Osteoblast (primary cell): ENCODE measurements at regions not wholly inside any gene's neighbourhood (a gene's known extent, or its start where the extent isn't known, plus 50 kb on each side); places are given as distances from the start of the nearest gene placed in this dataset.

Experiments
- DNase-seq: peaks from one replicate; pipeline ENCODE4 v3.0.0; 2011; ENCODE audit warnings: low spot score, mixed read lengths; ENCODE audit not compliant: insufficient read length; ENCODE audit errors: missing footprints
- H2AFZ ChIP-seq: 2 replicates; pipeline ENCODE4 v1.6.0; 2011; ENCODE audit warnings: mild to moderate bottlenecking, low read length
- H3K27ac ChIP-seq: 2 replicates; pipeline ENCODE4 v1.5.1; 2011; ENCODE audit warnings: mild to moderate bottlenecking, low read depth, low read length, moderate library complexity
- H3K27me3 ChIP-seq: 2 replicates; pipeline ENCODE4 v1.6.0; 2012; ENCODE audit warnings: mild to moderate bottlenecking, control low read depth, inconsistent platforms, low read length, moderate library complexity; ENCODE audit not compliant: insufficient read depth
- H3K36me3 ChIP-seq: 2 replicates; pipeline ENCODE4 v1.5.1; 2011; ENCODE audit warnings: mild to moderate bottlenecking, low read length, control low read depth, moderate library complexity; ENCODE audit not compliant: insufficient read depth
- H3K4me1 ChIP-seq: 2 replicates; pipeline ENCODE4 v1.5.1; 2011; ENCODE audit warnings: mild to moderate bottlenecking, low read length, control low read depth, moderate library complexity; ENCODE audit not compliant: insufficient read depth
- H3K4me2 ChIP-seq: 2 replicates; pipeline ENCODE4 v1.6.0; 2011; ENCODE audit warnings: mild to moderate bottlenecking, low read length; ENCODE audit not compliant: insufficient read depth
- H3K4me3 ChIP-seq: fragments of 200-600 bp; sonication (generic); 3 replicates; pipeline ENCODE4 v1.5.1; 2012; ENCODE audit warnings: mild to moderate bottlenecking, low read length, inconsistent platforms; ENCODE audit not compliant: insufficient read depth
- H3K79me2 ChIP-seq: 2 replicates; pipeline ENCODE4 v1.6.0; 2012; ENCODE audit warnings: mild to moderate bottlenecking, low read length, control low read depth, inconsistent platforms; ENCODE audit not compliant: insufficient read depth
- H3K9me3 ChIP-seq: 2 replicates; pipeline ENCODE4 v1.5.1; 2011; ENCODE audit warnings: low read depth, low read length, control low read depth
- H4K20me1 ChIP-seq: 2 replicates; pipeline ENCODE4 v1.6.0; 2012; ENCODE audit warnings: mild to moderate bottlenecking, low read length, control low read depth; ENCODE audit not compliant: insufficient read depth
- TF ChIP-seq, protein P1 (sequence below): IDR thresholded peaks from 2 replicates; pipeline ENCODE4 v1.5.1; 2011; ENCODE audit warnings: mild to moderate bottlenecking, low read depth, low read length, moderate library complexity; ENCODE audit errors: extremely low read depth

DNA sequence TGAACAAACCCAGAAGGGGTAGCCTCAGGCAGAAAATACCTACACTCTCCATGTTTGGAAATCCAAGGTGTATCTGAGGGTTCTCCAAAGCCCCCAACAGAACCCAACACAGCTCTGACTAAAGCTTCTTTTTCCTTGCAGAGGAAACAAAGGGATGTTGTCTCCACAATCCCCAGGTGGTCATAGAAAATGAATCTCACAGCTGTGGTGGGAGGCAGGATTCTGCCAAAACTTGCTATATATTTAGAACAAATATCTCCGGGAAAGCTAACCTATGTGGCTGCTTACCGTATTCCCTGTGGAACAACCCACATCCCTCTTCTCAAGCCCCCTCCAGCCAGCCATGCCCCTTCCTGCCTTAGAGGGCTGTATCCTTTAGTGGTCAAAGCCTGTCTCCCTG is 406.1 kb downstream of the PRDM2 start:
- H3K36me3 ChIP-seq: no peaks in the 10 kb centered on the region
- H2AFZ ChIP-seq: no peak overlapping the region
- H4K20me1 ChIP-seq: no peaks in the 10 kb centered on the region
- H3K27ac ChIP-seq: no peak overlapping the region
- DNase-seq: no peak
- H3K79me2 ChIP-seq: no peaks in the 10 kb centered on the region
- H3K4me1 ChIP-seq: no peaks in the 10 kb centered on the region
- no peaks in the 10 kb centered on the region for H3K9me3 ChIP-seq
- H3K27me3 ChIP-seq: peaks cover 12% of the 10 kb centered on the region
- H3K4me2 ChIP-seq: no peak overlapping the region
- H3K4me3 ChIP-seq: no peak overlapping the region
- TF ChIP-seq, protein P1, sequence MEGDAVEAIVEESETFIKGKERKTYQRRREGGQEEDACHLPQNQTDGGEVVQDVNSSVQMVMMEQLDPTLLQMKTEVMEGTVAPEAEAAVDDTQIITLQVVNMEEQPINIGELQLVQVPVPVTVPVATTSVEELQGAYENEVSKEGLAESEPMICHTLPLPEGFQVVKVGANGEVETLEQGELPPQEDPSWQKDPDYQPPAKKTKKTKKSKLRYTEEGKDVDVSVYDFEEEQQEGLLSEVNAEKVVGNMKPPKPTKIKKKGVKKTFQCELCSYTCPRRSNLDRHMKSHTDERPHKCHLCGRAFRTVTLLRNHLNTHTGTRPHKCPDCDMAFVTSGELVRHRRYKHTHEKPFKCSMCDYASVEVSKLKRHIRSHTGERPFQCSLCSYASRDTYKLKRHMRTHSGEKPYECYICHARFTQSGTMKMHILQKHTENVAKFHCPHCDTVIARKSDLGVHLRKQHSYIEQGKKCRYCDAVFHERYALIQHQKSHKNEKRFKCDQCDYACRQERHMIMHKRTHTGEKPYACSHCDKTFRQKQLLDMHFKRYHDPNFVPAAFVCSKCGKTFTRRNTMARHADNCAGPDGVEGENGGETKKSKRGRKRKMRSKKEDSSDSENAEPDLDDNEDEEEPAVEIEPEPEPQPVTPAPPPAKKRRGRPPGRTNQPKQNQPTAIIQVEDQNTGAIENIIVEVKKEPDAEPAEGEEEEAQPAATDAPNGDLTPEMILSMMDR: no peak

DNA sequence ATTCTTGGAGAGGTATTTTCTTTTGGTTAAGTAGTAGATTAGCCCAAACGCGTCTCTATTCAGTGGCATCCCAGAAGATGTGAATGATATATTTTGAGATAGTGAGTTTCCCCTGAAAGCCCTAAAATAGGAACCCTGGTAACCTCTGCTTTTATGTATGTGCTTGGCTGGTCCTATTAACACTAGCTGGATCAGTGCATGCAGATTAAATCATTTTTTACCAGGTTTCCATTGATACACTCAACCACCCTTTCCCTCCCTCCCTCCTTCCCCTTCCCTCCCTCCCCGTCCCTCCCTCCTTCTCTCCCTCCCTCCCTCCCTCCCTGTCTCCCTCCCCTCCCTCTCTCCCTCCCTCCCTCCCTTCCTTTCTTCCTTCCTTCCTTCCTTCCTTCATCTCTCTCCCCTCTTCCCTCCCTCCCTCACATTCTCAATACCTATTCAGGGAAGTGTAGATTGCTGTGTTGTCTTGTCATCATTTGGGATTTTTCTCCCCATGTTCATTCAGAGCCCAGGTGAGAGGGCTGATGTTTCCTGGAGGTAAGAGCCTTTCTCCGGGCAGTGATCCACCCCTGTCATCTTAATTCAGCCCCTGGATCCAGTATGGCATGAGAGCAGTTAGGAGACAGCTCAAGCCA is 406.8 kb downstream of the PRDM2 start:
- no peaks in the 10 kb centered on the region for H3K4me1 ChIP-seq
- DNase-seq: no peak
- H3K27me3 ChIP-seq: peaks cover 12% of the 10 kb centered on the region
- TF ChIP-seq, protein P1: no peak
- no peak overlapping the region for H2AFZ ChIP-seq
- no peaks in the 10 kb centered on the region for H3K36me3 ChIP-seq
- no peaks in the 10 kb centered on the region for H4K20me1 ChIP-seq
- no peak overlapping the region for H3K4me2 ChIP-seq
- H3K27ac ChIP-seq: no peak overlapping the region
- H3K4me3 ChIP-seq: no peak overlapping the region
- no peaks in the 10 kb centered on the region for H3K9me3 ChIP-seq
- H3K79me2 ChIP-seq: no peaks in the 10 kb centered on the region

DNA sequence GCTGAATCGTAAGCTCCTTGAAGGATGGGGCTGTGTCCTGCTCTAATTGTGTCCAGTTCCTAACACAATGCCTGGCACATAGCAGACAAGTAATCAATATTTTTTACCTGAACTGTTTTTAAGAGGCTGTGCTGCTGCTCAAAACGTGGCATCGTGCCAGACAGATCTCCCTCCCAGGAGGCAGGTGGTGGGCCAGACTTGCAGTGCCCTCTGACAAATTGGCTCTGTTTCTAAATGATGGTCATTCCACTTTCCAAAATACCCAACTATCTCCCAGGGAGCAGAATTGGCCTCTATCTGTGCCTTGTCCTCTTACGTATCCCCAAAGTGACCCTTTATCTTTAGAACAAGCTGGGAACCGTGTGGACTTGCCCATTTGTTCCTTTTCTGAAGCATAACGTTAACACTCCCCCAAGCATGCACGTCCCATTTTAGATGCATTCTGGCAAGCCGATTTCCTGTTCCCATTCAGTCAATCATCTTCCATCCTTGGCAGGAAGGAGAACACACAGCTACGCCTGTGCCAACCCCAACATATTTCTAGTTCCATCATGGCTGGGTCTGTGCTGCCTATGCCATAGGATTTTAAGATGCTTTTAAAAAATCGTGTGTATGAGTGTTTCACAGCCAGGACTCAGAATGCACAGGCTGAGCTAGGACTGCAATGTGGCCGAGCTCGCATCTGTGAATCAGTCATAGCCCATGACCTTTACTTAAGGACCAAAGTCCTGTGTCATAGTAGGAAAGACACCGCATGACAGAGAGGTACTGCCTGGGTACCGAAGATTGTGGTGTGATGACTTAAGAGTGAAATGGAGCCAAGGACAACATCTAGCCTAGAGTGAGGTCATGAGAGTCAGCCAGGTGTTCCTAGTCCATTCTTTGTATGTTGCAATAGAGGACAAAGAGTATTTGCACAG is 408.6 kb downstream of the PRDM2 start:
- no peak overlapping the region for H3K27ac ChIP-seq
- H3K4me2 ChIP-seq: no peak overlapping the region
- no peaks in the 10 kb centered on the region for H3K36me3 ChIP-seq
- no peak overlapping the region for H2AFZ ChIP-seq
- H3K27me3 ChIP-seq: peaks cover 12% of the 10 kb centered on the region
- TF ChIP-seq, protein P1: no peak
- no peaks in the 10 kb centered on the region for H4K20me1 ChIP-seq
- no peak overlapping the region for H3K4me3 ChIP-seq
- H3K9me3 ChIP-seq: no peaks in the 10 kb centered on the region
- DNase-seq: no peak
- no peaks in the 10 kb centered on the region for H3K79me2 ChIP-seq
- peaks cover 2% of the 10 kb centered on the region for H3K4me1 ChIP-seq

DNA sequence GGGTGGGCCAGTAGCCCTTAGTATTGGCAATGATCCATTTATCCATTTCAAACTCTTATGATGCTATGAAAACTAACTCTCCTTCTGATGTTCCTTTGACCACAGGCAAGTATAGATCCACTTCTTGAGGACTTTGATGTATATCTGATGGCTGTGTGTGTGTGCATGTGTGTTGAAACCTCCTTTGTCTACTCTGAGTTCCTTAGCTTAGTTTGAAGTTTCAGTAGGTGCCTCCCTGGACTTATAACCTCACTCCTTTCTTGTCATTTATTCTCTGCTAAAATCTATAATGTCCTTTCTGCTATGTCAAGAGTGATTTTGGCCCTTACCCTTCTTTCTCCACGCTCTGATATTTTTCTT is 409.3 kb downstream of the PRDM2 start:
- Histone ChIP-seq H3K4me1 (peaks cover 6% of the 10 kb centered on the region), H3K27me3 (peaks cover 12% of the 10 kb centered on the region), H3K9me3 (no peaks in the 10 kb centered on the region), H3K4me2 (no peak overlapping the region), H4K20me1 (no peaks in the 10 kb centered on the region), H2AFZ (no peak overlapping the region), H3K79me2 (no peaks in the 10 kb centered on the region), H3K36me3 (no peaks in the 10 kb centered on the region), H3K27ac (no peak overlapping the region), H3K4me3 (no peak overlapping the region)
- TF ChIP-seq, protein P1: no peak
- DNase-seq: no peak
